PC-9 (cell line): ENCODE measurements at regions not wholly inside any gene's neighbourhood (a gene's known extent, or its start where the extent isn't known, plus 50 kb on each side); places are given as distances from the start of the nearest gene placed in this dataset.

Source experiments
- EZH2 ChIP-seq: fragments of 200-600 bp; sonication (generic); IDR thresholded peaks from 2 replicates; pipeline ENCODE4 v1.8.0; 2017; ENCODE audit warnings: antibody characterized with exemption, low read depth
- TF ChIP-seq, protein P1 (sequence below): fragments of 200-600 bp; sonication (generic); conservative IDR thresholded peaks from 2 replicates; pipeline ENCODE4 v1.6.1; 2017; ENCODE audit warnings: mixed run types, antibody characterized with exemption, mild to moderate bottlenecking, moderate library complexity

DNA sequence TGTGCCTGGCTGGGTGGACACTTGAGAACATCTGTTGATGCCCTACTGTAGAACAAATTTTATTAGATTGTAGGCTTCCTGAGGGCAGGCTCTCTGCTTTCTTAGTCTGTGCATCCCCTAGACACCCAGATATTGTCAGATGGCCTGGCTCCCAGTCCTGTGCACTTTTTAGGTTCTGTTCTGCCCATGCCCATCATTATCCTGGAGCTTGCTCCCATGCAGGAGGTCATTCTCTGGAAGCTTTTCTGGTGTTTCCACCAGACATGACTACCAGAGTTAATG lies 213.3 kb downstream of the MYCN start:
- TF ChIP-seq, protein P1, sequence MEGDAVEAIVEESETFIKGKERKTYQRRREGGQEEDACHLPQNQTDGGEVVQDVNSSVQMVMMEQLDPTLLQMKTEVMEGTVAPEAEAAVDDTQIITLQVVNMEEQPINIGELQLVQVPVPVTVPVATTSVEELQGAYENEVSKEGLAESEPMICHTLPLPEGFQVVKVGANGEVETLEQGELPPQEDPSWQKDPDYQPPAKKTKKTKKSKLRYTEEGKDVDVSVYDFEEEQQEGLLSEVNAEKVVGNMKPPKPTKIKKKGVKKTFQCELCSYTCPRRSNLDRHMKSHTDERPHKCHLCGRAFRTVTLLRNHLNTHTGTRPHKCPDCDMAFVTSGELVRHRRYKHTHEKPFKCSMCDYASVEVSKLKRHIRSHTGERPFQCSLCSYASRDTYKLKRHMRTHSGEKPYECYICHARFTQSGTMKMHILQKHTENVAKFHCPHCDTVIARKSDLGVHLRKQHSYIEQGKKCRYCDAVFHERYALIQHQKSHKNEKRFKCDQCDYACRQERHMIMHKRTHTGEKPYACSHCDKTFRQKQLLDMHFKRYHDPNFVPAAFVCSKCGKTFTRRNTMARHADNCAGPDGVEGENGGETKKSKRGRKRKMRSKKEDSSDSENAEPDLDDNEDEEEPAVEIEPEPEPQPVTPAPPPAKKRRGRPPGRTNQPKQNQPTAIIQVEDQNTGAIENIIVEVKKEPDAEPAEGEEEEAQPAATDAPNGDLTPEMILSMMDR, result no peak
- no peak for TF ChIP-seq EZH2
